IPS-NIHi11 (cell line): ENCODE measurements at regions not wholly inside any gene's neighbourhood (a gene's known extent, or its start where the extent isn't known, plus 50 kb on each side); places are given as distances from the start of the nearest gene placed in this dataset.
"Not testable (repeated sequence)": the region's sequence is repeated elsewhere in the genome, so short reads cannot be mapped to it uniquely, and the experiment has no call there.

ENCODE experiments used
- DNase-seq: peaks from one replicate; pipeline ENCODE4 v3.0.0; 2012; ENCODE audit warnings: mixed read lengths, low spot score

DNA sequence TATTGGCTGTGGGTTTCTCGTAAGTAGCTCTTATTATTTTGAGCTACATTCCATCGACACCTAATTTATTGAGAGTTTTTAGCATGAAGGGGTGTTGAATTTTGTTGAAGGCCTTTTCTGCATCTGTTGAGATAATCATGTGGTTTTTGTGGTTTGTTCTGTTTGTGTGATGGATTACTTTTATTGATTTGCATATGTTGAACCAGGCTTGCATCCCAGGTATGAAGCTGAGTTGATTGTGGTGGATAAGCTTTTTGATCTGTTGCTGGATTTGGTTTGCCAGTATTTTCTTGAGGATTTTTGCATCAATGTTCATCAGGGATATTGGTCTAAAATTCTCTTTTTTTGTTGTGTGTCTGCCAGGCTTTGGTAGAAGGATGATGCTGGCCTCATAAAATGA, 301.5 kb downstream of the BCKDHB start:
- not testable (repeated sequence) for DNase-seq

DNA sequence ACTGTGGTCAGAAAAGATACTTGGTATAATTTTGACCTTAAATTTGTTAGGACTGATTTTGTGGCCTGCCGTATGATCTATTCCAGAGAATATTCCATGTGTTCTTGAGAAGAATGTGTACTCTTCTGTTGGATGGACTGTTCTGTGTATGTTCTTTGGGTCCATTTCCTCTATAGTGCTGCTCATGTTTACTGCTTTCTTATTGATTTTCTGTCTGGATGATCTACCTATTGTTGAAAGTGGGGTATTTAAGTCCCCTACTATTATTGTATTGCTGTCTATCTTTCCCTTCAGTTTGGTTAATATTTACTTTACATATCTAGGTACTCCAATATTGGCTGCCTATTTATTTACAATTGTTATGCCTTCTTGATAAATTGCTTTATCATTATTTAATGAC, 298.4 kb downstream of the BCKDHB start:
- no peak for DNase-seq

DNA sequence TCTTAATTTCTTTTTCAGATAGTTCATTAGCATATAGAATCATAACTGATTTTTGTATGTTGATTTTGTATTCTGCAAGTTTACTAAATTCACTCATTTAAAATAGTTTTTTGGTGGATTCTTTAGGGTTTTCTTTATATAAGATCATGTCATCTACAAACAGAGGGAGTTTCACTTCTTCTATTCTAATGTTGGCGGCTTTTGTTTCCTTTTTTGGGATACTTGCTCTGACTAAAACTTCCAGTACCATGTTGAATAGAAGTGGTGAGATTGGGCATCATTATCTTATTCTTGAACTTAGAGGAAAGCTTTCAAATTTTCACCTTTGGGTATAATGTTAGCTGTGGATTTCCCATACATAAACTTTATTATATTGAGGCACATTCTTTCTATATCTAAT, 296.9 kb downstream of the BCKDHB start:
- no peak for DNase-seq

DNA sequence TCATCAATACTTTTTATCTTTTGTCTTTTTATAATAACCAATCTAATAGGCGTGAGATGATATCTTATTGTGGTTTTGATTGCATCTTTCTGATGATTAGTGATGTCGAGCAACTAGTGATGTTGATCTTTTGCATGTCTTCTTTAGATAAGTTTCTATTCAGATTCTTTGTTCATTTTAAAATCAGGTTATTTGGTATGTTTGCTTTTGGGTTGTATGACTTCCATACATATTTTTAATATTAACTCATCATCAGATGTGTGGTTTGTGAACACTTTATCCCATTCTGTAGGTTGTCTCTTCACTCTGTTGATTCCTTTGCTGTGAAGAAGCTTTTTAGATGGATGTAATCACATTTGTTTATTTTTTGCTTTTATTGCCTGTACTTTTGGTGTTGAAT, 295.8 kb downstream of the BCKDHB start:
- no peak for DNase-seq
